Activated CD4-positive, CD25-positive, alpha-beta regulatory T cell treated with anti-CD3 and anti-CD28 coated beads, Interleukin-2, amount 50 U/mL, for 24 hours (primary cell): ENCODE measurements at regions not wholly inside any gene's neighbourhood (a gene's known extent, or its start where the extent isn't known, plus 50 kb on each side); places are given as distances from the start of the nearest gene placed in this dataset.
"Not testable (repeated sequence)": the region's sequence is repeated elsewhere in the genome, so short reads cannot be mapped to it uniquely, and the experiment has no call there.

Source experiments
- ATAC-seq, 2 donors: fragments of 150-1000 bp; cut with Tn5 transposase; one replicate each; pipeline ENCODE4 v1.10.0; 2021; ENCODE audit warnings: mild to moderate bottlenecking in 1 of 2, moderate library complexity in 1 of 2

GRCh38 chr7:96829121-96829520, 119.5 kb upstream of the SEM1 start:
- not testable (repeated sequence) for ATAC-seq

- no peak for ATAC-seq
These were observed 121.8 kb upstream of the SEM1 start for GRCh38 chr7:96831446-96831845.

GRCh38 chr7:96832092-96832662, 122.5 kb upstream of the SEM1 start:
- ATAC-seq: no peak

- ATAC-seq: no peak
These were observed 124.2 kb upstream of the SEM1 start for GRCh38 chr7:96833676-96834453.

DNA sequence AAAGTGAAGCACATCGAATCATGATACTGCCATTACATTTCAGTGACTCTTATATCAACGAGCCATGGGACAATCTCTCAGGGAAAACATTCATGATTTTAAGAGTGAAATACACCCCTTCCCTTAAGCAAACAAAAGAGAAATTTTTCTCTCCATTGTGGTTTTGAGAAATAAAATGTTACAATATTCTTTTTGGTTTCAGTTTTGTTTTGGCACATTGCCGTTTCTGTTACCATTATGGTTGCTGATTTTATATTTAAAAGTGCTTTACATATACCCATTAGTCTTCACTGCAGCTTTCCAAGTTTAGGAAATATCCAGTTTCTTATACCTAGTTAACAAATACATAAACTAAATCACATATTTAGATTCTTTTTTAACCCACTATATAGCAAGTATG, 126.8 kb upstream of the SEM1 start:
- no peak for ATAC-seq

DNA sequence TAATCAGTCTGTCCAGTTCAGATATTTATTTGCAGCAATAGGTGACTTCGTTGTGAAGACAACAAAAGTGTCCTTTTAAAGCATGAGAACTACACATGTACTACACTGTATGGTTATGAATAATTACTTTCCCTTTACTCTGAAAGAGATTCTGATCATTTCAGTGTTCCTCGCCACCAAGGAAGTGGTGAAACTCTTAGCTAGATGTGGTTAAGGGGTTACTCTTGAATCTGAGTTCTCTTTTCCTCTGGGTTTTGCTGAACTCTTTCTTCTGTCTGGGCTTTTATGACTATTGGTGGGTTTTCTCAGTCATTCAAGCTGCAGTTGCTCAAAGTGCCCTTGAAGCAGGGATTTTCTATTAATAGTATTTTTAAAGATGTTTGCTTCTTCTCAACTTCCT, 127.9 kb upstream of the SEM1 start:
- peak; percentile 92 to 94 for ATAC-seq

- no peak for ATAC-seq
These were observed 128.8 kb upstream of the SEM1 start for GRCh38 chr7:96838481-96838880.

DNA sequence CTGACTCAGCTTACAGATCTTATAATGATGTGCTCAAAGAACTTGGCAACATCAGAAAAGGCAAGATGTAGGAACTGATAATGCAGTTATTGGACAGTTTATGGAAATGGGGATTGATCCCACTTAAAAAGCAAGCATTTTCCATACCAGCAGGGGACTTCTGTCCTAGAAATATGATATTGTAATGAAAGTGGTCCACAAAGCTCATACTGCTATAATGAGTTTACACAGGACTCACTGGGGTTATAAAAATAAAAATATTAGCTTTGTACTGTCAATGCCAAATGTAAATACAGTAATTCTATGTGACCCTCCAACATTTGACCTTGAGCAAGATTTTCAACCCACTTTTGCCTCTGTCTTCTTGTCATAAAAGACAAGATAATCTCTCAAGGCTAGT, 145.5 kb upstream of the SEM1 start:
- no peak for ATAC-seq

DNA sequence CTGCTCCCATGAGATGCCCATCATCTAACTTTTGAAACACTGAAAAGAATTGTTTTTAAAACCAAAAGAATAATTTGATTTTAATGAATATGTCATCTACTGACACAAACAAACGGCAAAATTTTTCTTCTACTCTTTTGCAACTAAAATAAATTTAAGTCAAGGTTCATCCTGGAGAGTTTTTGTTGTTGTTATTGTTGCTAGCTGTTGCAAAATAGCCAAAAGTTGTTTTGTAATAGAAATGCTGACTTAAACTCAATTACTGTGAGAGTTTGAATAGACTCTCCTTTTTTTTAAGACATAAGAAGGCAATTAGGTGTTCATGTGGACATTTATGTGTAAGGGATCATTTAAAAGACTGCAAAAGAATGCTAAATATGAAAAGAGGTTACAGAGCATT, 146.0 kb upstream of the SEM1 start:
- ATAC-seq: no peak

DNA sequence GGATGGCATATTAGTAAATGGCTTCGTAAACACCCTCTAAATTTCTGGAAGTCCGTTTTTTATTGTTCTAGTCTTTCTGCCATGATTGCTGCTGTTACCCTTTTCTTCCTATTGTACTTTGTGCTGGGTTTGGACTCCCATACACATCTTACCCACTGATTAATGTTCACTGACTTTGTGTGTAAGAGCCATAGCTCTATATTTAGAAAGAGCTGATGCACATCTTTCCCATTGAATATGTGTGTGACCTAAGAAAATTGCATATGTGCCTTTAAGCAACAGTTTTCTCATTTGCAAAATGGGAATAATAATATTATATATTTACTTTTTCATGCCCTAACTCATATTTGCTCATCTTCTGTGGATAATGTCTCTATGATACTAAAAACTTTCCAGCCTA, 135.8 kb upstream of the DLX6 start:
- ATAC-seq: no peak

DNA sequence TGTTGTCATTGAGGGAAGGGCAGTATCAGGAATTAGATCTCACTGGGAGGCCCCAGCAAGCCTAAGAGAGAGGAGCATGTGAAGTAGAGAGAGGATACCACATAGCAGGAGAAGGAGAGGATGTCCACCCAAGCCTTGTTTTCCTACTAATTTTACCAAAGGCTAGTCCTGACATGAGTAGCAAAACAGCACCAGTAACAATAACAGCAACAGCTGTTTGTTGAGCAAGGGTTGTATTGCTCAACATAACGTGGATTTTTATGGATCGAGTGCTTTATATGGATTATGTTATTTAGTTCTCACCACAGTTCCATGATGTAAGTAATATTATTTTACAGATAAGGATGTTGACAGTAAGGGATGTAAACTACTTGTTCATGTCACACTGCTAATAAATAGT, 135.2 kb upstream of the DLX6 start:
- ATAC-seq: no peak

GRCh38 chr7:96870934-96871333, 134.4 kb upstream of the DLX6 start:
- ATAC-seq: no peak

- ATAC-seq: no peak
These were observed 117.9 kb upstream of the DLX6 start for GRCh38 chr7:96887426-96887825.

- ATAC-seq: no peak
These were observed 106.2 kb upstream of the DLX6 start for GRCh38 chr7:96899108-96899507.

- no peak for ATAC-seq
These were observed 103.4 kb upstream of the DLX6 start for GRCh38 chr7:96901822-96902445.

DNA sequence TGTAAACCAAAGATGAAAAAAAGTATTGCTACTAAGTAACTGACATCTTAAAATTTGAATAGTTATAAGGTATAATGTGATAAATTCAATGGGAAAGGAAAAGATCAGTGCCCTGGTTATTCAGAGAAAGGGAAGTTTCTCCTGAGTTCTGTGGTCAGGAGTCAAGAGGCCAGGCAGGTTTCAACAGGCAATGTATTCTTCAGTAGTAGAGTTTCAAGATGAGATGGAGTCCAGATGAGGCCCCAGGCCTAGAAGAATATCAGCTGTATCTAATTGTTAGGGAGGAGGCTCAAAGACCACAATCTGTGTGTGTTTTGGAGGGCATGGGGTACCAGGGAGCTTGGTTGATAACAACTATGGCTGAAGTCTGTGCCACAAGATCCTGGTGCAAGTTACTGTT, 101.4 kb upstream of the DLX6 start:
- ATAC-seq: no peak

- no peak for ATAC-seq
These were observed 94.9 kb upstream of the DLX6 start for GRCh38 chr7:96910486-96910885.

DNA sequence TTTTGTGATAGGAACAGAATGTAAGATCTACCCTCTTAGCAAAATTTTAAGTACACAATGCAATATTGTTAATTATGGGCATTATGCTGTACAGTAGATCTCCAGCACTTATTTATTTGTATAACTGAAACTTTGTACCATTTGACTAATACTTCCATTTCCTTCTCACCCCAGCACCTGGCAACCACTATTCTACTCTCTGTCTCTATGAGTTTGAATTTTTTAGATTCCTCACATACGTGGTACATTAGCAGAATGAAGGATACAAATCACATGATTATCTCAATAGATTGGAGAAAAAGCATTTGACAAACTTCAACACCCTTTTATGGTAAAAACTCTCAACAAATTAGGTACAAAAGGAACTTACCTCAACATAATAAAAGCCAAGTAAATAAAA, 90.3 kb upstream of the DLX6 start:
- no peak for ATAC-seq

DNA sequence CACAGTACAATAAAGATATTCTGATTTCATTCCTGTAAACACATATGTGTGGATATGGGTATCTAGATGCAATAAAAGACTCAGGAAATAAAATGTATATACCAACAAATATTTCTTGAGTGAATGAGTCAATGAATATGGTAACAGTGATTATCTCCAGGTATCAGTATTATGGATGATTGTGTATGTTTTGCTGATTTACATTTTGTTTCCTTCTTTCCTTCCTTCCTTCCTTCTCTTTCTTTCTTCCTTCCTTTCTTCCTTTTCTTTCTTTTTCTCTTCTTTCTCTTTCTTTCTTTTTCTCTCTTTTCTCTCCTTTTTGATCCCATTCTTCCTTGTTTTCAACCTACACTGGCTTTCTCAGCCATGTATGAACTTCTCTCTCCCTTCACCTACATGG, 85.3 kb upstream of the DLX6 start:
- no peak for ATAC-seq

DNA sequence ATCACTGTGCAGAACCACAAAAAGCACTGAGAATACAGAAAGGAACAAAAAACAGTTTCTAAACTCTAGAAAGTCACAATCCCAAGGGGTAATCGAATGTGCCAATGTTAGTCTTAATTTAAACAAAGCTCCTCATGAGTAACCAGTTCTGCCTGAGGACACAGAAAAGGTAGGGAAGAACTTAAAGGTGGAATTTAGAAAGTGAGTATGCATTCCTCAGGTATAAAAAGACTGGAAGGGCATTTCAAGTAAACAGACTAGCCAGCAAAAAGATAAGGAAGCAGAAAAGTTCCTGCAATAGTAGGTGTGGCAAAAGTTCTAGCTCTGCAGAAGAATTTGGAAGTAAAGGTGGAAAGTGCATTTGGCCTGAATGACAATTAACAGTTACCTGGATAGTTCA, 84.6 kb upstream of the DLX6 start:
- ATAC-seq: no peak

GRCh38 chr7:96921231-96921630, 84.1 kb upstream of the DLX6 start:
- no peak for ATAC-seq

- no peak for ATAC-seq
These were observed 83.6 kb upstream of the DLX6 start for GRCh38 chr7:96921771-96922170.

DNA sequence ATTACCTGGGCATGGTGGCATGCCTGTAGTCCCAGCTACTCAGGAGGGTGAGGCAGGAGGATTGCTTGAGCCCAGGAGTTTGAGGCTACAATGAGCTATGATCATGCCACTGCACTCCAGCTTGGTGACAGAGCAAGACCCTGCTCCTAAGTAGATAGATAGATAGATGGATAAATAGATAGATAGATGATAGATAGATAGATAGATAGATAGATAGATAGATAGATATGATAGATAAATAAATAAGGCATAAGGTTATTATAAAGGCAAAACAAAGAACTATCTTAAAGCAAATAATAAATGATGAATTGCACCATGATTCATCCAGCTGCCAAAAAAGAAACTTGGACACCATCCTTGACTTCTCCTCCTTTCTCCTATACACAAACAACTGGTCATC, 82.0 kb upstream of the DLX6 start:
- ATAC-seq: not testable (repeated sequence)

- ATAC-seq: no peak
These were observed 78.2 kb upstream of the DLX6 start for GRCh38 chr7:96927131-96927530.
